CD4-positive, alpha-beta memory T cell (primary cell): ENCODE measurements at regions not wholly inside any gene's neighbourhood (a gene's known extent, or its start where the extent isn't known, plus 50 kb on each side); places are given as distances from the start of the nearest gene placed in this dataset.
A peak's percentile ranks its signal among the peaks of the same experiment; 100 is the strongest.

Experiments used
- CTCF ChIA-PET: fragments of 350-600 bp; sonication (Branson Sonifier 250); formaldehyde crosslinking; loops from one replicate; lab custom pipeline; 2021; ENCODE audit warnings: inconsistent platforms; ENCODE audit not compliant: partially characterized antibody; lab: Charles Lee
- POLR2A ChIA-PET: fragments of 350-600 bp; sonication (Branson Sonifier 250); formaldehyde crosslinking; loops from one replicate; lab custom pipeline; 2021; ENCODE audit not compliant: partially characterized antibody; lab: Charles Lee
- DNase-seq, 5 donors: peaks; one replicate each; pipeline versions ENCODE4 v3.0.0 to v3.0.0-alpha.2; 2020 to 2022; ENCODE audit warnings: mixed read lengths in 1 of 5
- H3K27ac ChIP-seq: one replicate; pipeline ENCODE4 v1.7.0; 2013; ENCODE audit warnings: low read depth, low read length
- H3K27me3 ChIP-seq: 2 replicates; pipeline ENCODE4 v1.7.0; 2013; ENCODE audit warnings: mild to moderate bottlenecking, low read length, moderate library complexity; ENCODE audit not compliant: insufficient read depth
- H3K36me3 ChIP-seq: 2 replicates; pipeline ENCODE4 v1.7.0; 2013; ENCODE audit warnings: mild to moderate bottlenecking, low read length, moderate library complexity; ENCODE audit not compliant: insufficient read depth
- H3K4me1 ChIP-seq: 2 replicates; pipeline ENCODE4 v1.7.0; 2013; ENCODE audit warnings: mild to moderate bottlenecking, low read length, moderate library complexity; ENCODE audit not compliant: insufficient read depth
- H3K4me3 ChIP-seq, 2 donors: one replicate each; pipeline ENCODE4 v1.7.0; 2013; ENCODE audit warnings: low read length in 2 of 2, mild to moderate bottlenecking in 1 of 2
- H3K9me3 ChIP-seq, 2 donors: one replicate each; pipeline ENCODE4 v1.7.0; 2013; ENCODE audit warnings: low read length in 2 of 2, control low read depth in 1 of 2; ENCODE audit not compliant: control insufficient read depth in 1 of 2
- H3K27ac Mint-ChIP-seq, 7 donors: one replicate each; pipeline ENCODE4 v1.8.0; 2020 to 2021; ENCODE audit warnings: mixed read lengths in 7 of 7, mild to moderate bottlenecking in 6 of 7, inconsistent platforms in 3 of 7, moderate library complexity in 3 of 7
- H3K27me3 Mint-ChIP-seq, 2 donors: one replicate each; pipeline ENCODE4 v1.8.0; 2020 to 2021; ENCODE audit warnings: mixed read lengths in 2 of 2
- H3K36me3 Mint-ChIP-seq, 2 donors: one replicate each; pipeline ENCODE4 v1.8.0; 2020 to 2021; ENCODE audit warnings: mixed read lengths in 2 of 2, inconsistent platforms in 1 of 2, mild to moderate bottlenecking in 1 of 2
- H3K4me1 Mint-ChIP-seq, 4 donors: one replicate each; pipeline ENCODE4 v1.8.0; 2020 to 2021; ENCODE audit warnings: mixed read lengths in 4 of 4, mild to moderate bottlenecking in 1 of 4
- H3K4me3 Mint-ChIP-seq, 8 donors: one replicate each; pipeline ENCODE4 v1.8.0; 2020 to 2021; ENCODE audit warnings: mixed read lengths in 8 of 8, mild to moderate bottlenecking in 7 of 8, moderate library complexity in 6 of 8, inconsistent platforms in 3 of 8
- H3K9me3 Mint-ChIP-seq, 8 donors: one replicate each; pipeline ENCODE4 v1.8.0; 2020 to 2021; ENCODE audit warnings: mixed read lengths in 8 of 8, mild to moderate bottlenecking in 5 of 8, inconsistent platforms in 3 of 8, moderate library complexity in 1 of 8
- intact Hi-C: fragments of 100-400 bp; cut with micrococcal nuclease; formaldehyde crosslinking; loops from one replicate; pipeline ENCODE4 v1.15.1; 2023

- Histone ChIP-seq H3K9me3 (no peaks in the 10 kb centered on the region), H3K36me3 (no peaks in the 10 kb centered on the region), H3K4me1 (no peaks in the 10 kb centered on the region), H3K27me3 (no peaks in the 10 kb centered on the region), H3K4me3 (no peak overlapping the region), H3K27ac (no peak overlapping the region)
- intact Hi-C loops = no loop called here
- Mint-ChIP-seq H3K4me1 (no peaks in the 10 kb centered on the region), H3K27me3 (peaks cover 3 to 5% of the 10 kb centered on the region in 2 donors), H3K36me3 (no peaks in the 10 kb centered on the region), H3K27ac (no peak overlapping the region), H3K9me3 (peaks cover 0 to 16% (median 7%) of the 10 kb centered on the region in 8 donors), H3K4me3 (no peak overlapping the region)
- ChIA-PET CTCF (interaction anchor here (0.6 to 0.7 kb wide), 2 partner anchors 36 to 1817 kb away, joined by 3 read pairs; no protein-coding TSS in a partner anchor), POLR2A (no interaction called here)
- DNase-seq = no peak
Observed at GRCh38 chr12:115457798-115458197, 773.8 kb upstream of the TBX3 start.

DNA sequence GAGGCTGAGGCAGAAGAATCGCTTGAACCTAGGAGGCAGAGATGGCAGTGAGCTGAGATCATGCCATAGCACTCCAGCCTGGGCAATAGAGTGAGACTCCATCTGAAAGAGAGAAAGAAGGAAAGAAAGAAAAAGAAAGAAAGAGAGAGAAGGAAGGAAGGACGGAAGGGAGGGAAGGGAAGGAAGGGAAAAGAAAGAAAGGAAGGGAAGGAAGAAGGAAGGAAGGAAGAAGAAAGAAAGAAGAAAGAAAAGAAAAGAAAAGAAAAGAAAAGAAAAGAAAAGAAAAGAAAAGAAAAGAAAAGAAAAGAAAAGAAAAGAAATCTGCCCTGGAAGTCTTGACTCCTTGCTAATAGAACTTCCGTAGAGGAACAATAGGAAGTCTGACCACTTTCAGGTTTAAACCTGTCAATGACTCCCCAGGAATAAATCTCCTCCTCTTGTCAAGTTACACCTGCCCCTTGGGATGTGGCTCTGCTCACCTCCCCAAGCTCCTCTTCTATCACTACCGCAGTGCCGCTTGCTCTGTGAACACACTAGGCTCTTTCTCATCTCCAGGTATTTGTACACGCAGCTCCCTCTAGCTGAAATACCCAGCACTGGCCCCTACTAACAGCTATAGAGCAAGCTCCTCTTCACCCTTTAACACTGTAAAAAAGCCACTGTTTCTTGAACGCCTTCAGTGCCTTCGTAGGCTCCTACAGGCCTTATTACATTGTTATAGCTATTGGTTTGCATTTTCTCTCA is 773.1 kb upstream of the TBX3 start:
- ChIA-PET CTCF (interaction anchor here (0.7 kb wide), 1 partner anchor 35 kb away, joined by 3 read pairs; no protein-coding TSS in a partner anchor), POLR2A (no interaction called here)
- H3K4me3 Mint-ChIP-seq = no peak overlapping the region
- intact Hi-C loops = no loop called here
- Histone ChIP-seq H3K36me3 (no peaks in the 10 kb centered on the region), H3K4me3 (no peak overlapping the region), H3K27ac (no peak overlapping the region), H3K9me3 (no peaks in the 10 kb centered on the region), H3K4me1 (no peaks in the 10 kb centered on the region), H3K27me3 (no peaks in the 10 kb centered on the region)
- H3K27me3 Mint-ChIP-seq = peaks cover 7 to 10% of the 10 kb centered on the region in 2 donors
- no peaks in the 10 kb centered on the region for H3K36me3 Mint-ChIP-seq
- H3K4me1 Mint-ChIP-seq = peaks cover 0 to 4% (median under 1%) of the 10 kb centered on the region in 4 donors
- no peak for DNase-seq
- peaks cover 0 to 16% (median 6%) of the 10 kb centered on the region in 8 donors for H3K9me3 Mint-ChIP-seq
- H3K27ac Mint-ChIP-seq = no peak overlapping the region

GRCh38 chr12:115455268-115455681 is 771.3 kb upstream of the TBX3 start:
- H3K9me3 ChIP-seq = no peaks in the 10 kb centered on the region
- H3K4me3 ChIP-seq = no peak overlapping the region
- POLR2A ChIA-PET = no interaction called here
- DNase-seq = no peak
- CTCF ChIA-PET = no interaction called here
- Mint-ChIP-seq H3K27me3 (peaks cover 15 to 16% of the 10 kb centered on the region in 2 donors), H3K4me3 (no peak overlapping the region), H3K27ac (no peak overlapping the region), H3K4me1 (peaks cover 0 to 8% (median 7%) of the 10 kb centered on the region in 4 donors), H3K36me3 (no peaks in the 10 kb centered on the region), H3K9me3 (peaks cover 0 to 14% (median 6%) of the 10 kb centered on the region in 8 donors)
- no peak overlapping the region for H3K27ac ChIP-seq
- no peaks in the 10 kb centered on the region for H3K4me1 ChIP-seq
- no peaks in the 10 kb centered on the region for H3K36me3 ChIP-seq
- intact Hi-C loops = no loop called here
- H3K27me3 ChIP-seq = no peaks in the 10 kb centered on the region

GRCh38 chr12:115452751-115453281 is 768.8 kb upstream of the TBX3 start:
- CTCF ChIA-PET = no interaction called here
- H3K4me3 Mint-ChIP-seq = peak overlapping the region in 2 of 8 donors; percentile 33 to 56
- intact Hi-C loops = no loop called here

DNA sequence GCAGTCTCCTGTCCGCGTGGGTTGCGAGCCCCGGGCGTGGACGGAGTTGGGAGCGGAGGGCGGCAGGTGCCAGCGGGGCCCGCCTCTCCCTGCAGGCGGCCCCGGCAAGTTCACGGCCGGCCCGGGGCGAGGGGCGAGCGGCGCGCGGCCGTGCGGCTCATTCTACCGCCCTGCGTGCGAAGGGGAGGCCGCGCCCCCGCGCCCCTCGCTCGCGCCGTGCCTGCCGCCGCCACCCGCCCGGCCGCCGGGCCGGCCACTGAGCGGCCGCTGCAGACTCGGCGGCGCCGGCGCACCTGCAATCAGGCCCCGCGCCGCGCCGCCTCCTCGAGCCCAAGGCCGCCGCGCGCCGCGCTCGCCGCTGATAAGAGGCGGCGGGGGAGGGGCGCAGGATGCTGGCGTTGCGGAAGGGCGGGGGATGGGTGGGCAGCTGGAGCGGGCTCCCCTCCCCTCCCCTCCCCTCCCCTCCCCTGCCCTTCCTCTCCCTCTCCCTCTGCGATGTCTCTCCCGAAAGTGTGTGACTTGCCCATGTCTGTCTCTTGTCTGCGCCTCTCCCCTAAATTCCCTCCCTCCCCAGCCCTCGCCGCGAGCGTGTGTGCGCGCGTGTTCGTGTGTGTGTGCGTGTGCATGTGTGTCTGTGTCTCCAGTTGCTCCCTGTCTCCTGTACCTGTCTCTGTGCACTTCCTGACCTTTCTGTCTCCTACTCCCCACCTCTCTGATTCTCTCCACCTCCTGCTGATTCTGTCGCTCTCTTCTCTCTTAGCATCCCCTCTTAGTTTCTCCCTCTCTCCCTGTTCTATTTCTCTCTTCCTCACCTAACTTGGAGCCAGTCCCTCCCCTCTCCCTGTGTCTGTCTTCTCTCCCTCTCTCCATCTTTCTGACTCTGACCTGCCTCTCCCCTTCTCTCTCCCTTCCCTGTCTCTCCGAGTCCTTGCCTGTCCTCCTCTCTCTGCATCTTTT is 768.1 kb upstream of the TBX3 start:
- Histone ChIP-seq H3K27me3 (no peaks in the 10 kb centered on the region), H3K9me3 (no peaks in the 10 kb centered on the region), H3K4me1 (no peaks in the 10 kb centered on the region), H3K27ac (no peak overlapping the region), H3K36me3 (no peaks in the 10 kb centered on the region), H3K4me3 (no peak overlapping the region)
- peaks cover 0 to 9% (median 3%) of the 10 kb centered on the region in 8 donors for H3K9me3 Mint-ChIP-seq
- ChIA-PET POLR2A (no interaction called here), CTCF (no interaction called here)
- no peaks in the 10 kb centered on the region for H3K36me3 Mint-ChIP-seq
- peak overlapping the region in 5 of 8 donors; percentile 26 to 56 (median 29) for H3K4me3 Mint-ChIP-seq
- H3K27me3 Mint-ChIP-seq = peaks cover 20 to 21% of the 10 kb centered on the region in 2 donors
- H3K27ac Mint-ChIP-seq = no peak overlapping the region
- DNase-seq = no peak
- intact Hi-C loops = no loop called here
- H3K4me1 Mint-ChIP-seq = peaks cover 0 to 8% (median 7%) of the 10 kb centered on the region in 4 donors

More at GRCh38 chr12:115452751-115453281, 768.8 kb upstream of the TBX3 start:
- DNase-seq = no peak
- Histone ChIP-seq H3K36me3 (no peaks in the 10 kb centered on the region), H3K27me3 (no peaks in the 10 kb centered on the region), H3K27ac (no peak overlapping the region), H3K4me1 (no peaks in the 10 kb centered on the region), H3K4me3 (no peak overlapping the region), H3K9me3 (no peaks in the 10 kb centered on the region)
- POLR2A ChIA-PET = no interaction called here
- H3K4me1 Mint-ChIP-seq = peaks cover 0 to 8% (median 7%) of the 10 kb centered on the region in 4 donors
- no peak overlapping the region for H3K27ac Mint-ChIP-seq
- no peaks in the 10 kb centered on the region for H3K36me3 Mint-ChIP-seq
- peaks cover 20 to 21% of the 10 kb centered on the region in 2 donors for H3K27me3 Mint-ChIP-seq
- peaks cover 0 to 16% (median 4%) of the 10 kb centered on the region in 8 donors for H3K9me3 Mint-ChIP-seq

GRCh38 chr12:115451151-115451779 is 767.3 kb upstream of the TBX3 start:
- Mint-ChIP-seq H3K9me3 (peaks cover 0 to 7% (median 3%) of the 10 kb centered on the region in 8 donors), H3K4me3 (peak overlapping the region in 3 of 8 donors; percentile 26 to 49 (median 29)), H3K27ac (no peak overlapping the region), H3K4me1 (peaks cover 0 to 8% (median 7%) of the 10 kb centered on the region in 4 donors), H3K27me3 (peaks cover 20 to 21% of the 10 kb centered on the region in 2 donors), H3K36me3 (no peaks in the 10 kb centered on the region)
- no peak overlapping the region for H3K4me3 ChIP-seq
- no peaks in the 10 kb centered on the region for H3K9me3 ChIP-seq
- POLR2A ChIA-PET = no interaction called here
- CTCF ChIA-PET = no interaction called here
- no peaks in the 10 kb centered on the region for H3K27me3 ChIP-seq
- no peaks in the 10 kb centered on the region for H3K4me1 ChIP-seq
- intact Hi-C loops = no loop called here
- no peaks in the 10 kb centered on the region for H3K36me3 ChIP-seq
- H3K27ac ChIP-seq = no peak overlapping the region
- no peak for DNase-seq
